AG08395 (cell line): ENCODE measurements at regions not wholly inside any gene's neighbourhood (a gene's known extent, or its start where the extent isn't known, plus 50 kb on each side); places are given as distances from the start of the nearest gene placed in this dataset.

ENCODE experiments used
- DNase-seq: peaks from one replicate; pipeline ENCODE4 v3.0.0; 2012; ENCODE audit warnings: mixed read lengths, low spot score

GRCh38 chr7:23980081-23980480 is 270.1 kb downstream of the STK31 start:
- no peak for DNase-seq

GRCh38 chr7:23981314-23981713 is 271.3 kb downstream of the STK31 start:
- no peak for DNase-seq

- no peak for DNase-seq
Measured at GRCh38 chr7:23981758-23982157, 271.7 kb downstream of the STK31 start.

GRCh38 chr7:24005517-24005916 is 278.5 kb upstream of the NPY start:
- no peak for DNase-seq

- no peak for DNase-seq
Measured at GRCh38 chr7:24010495-24010894, 273.5 kb upstream of the NPY start.

GRCh38 chr7:24017519-24017918 is 266.5 kb upstream of the NPY start:
- no peak for DNase-seq

GRCh38 chr7:24018331-24018730 is 265.7 kb upstream of the NPY start:
- no peak for DNase-seq

GRCh38 chr7:24019841-24020240 is 264.1 kb upstream of the NPY start:
- DNase-seq = no peak

- DNase-seq = no peak
Measured at GRCh38 chr7:24024276-24025068, 259.5 kb upstream of the NPY start.

- DNase-seq = peak; percentile 28
Measured at GRCh38 chr7:24025094-24025493, 258.9 kb upstream of the NPY start.

- DNase-seq = no peak
Measured at GRCh38 chr7:24025765-24026164, 258.2 kb upstream of the NPY start.

- no peak for DNase-seq
Measured at GRCh38 chr7:24026351-24026750, 257.6 kb upstream of the NPY start.

GRCh38 chr7:24029068-24029467 is 254.9 kb upstream of the NPY start:
- no peak for DNase-seq

- DNase-seq = no peak
Measured at GRCh38 chr7:24034251-24034650, 249.7 kb upstream of the NPY start.

- DNase-seq = no peak
Measured at GRCh38 chr7:24035366-24036032, 248.5 kb upstream of the NPY start.

- no peak for DNase-seq
Measured at GRCh38 chr7:24036033-24036412, 248.0 kb upstream of the NPY start.

- DNase-seq = no peak
Measured at GRCh38 chr7:24038993-24039392, 245.0 kb upstream of the NPY start.

GRCh38 chr7:24039991-24040624 is 243.9 kb upstream of the NPY start:
- no peak for DNase-seq

GRCh38 chr7:24042028-24042427 is 242.0 kb upstream of the NPY start:
- DNase-seq = no peak

GRCh38 chr7:24049296-24049695 is 234.7 kb upstream of the NPY start:
- no peak for DNase-seq

- no peak for DNase-seq
Measured at GRCh38 chr7:24050991-24051560, 232.9 kb upstream of the NPY start.

GRCh38 chr7:24051651-24052050 is 232.3 kb upstream of the NPY start:
- DNase-seq = no peak
